ENCODE measurements at regions not wholly inside any gene's neighbourhood (a gene's known extent, or its start where the extent isn't known, plus 50 kb on each side); places are given as distances from the start of the nearest gene placed in this dataset.

- no peak for TF ChIP-seq CTCF (IDR thresholded peaks at IDR 0.05)
- TF ChIP-seq EZH2phosphoT487 (IDR thresholded peaks at IDR 0.05) = no peak
Measured at GRCh38 chr2:153152036-153152435, 326.5 kb downstream of the RPRM start.
